GM23338 (cell line): ENCODE measurements at regions not wholly inside any gene's neighbourhood (a gene's known extent, or its start where the extent isn't known, plus 50 kb on each side); places are given as distances from the start of the nearest gene placed in this dataset.

Experiments used
- ATAC-seq: fragments of 200-7000 bp; cut with Tn5 transposase; 3 replicates; pipeline ENCODE4 v1.9.1; 2020
- DNase-seq: peaks from one replicate; pipeline ENCODE4 v3.0.0-alpha.2; 2015; ENCODE audit warnings: low spot score
- H2AFZ ChIP-seq: fragments of 200-600 bp; sonication (generic); 2 replicates; pipeline ENCODE4 v1.8.0; 2016; ENCODE audit warnings: antibody characterized with exemption, mild to moderate bottlenecking, moderate library complexity
- H3F3A ChIP-seq: fragments of 200-600 bp; sonication (generic); replicated peaks from 2 replicates; pipeline ENCODE4 v1.8.0; 2017; ENCODE audit warnings: antibody characterized with exemption, mixed run types, low read depth
- H3K27ac ChIP-seq: fragments of 200-600 bp; sonication (generic); 2 replicates; pipeline ENCODE4 v1.6.1; 2016; ENCODE audit warnings: low read depth
- H3K27me3 ChIP-seq: fragments of 200-600 bp; sonication (generic); 2 replicates; pipeline ENCODE4 v1.8.0; 2016; ENCODE audit warnings: mild to moderate bottlenecking, mixed run types, moderate library complexity; ENCODE audit not compliant: insufficient read depth
- H3K36me3 ChIP-seq: fragments of 200-600 bp; sonication (generic); 2 replicates; pipeline ENCODE4 v1.8.0; 2016; ENCODE audit warnings: mild to moderate bottlenecking; ENCODE audit not compliant: insufficient read depth
- H3K4me1 ChIP-seq: fragments of 200-600 bp; sonication (generic); 2 replicates; pipeline ENCODE4 v1.8.0; 2016; ENCODE audit warnings: mild to moderate bottlenecking, moderate library complexity; ENCODE audit not compliant: insufficient read depth
- H3K4me2 ChIP-seq: fragments of 200-600 bp; sonication (generic); 2 replicates; pipeline ENCODE4 v1.7.1; 2017; ENCODE audit warnings: mixed run types
- H3K4me3 ChIP-seq: fragments of 200-600 bp; sonication (generic); 2 replicates; pipeline ENCODE4 v1.6.1; 2016; ENCODE audit warnings: mixed run types
- H3K79me2 ChIP-seq: fragments of 200-600 bp; sonication (generic); replicated peaks from 2 replicates; pipeline ENCODE4 v1.8.0; 2017; ENCODE audit warnings: mild to moderate bottlenecking; ENCODE audit not compliant: insufficient read depth
- H3K9me2 ChIP-seq: fragments of 200-600 bp; sonication (generic); 2 replicates; pipeline ENCODE4 v1.8.0; 2017; ENCODE audit not compliant: insufficient read depth
- H4K20me1 ChIP-seq: fragments of 200-600 bp; sonication (generic); replicated peaks from 2 replicates; pipeline ENCODE4 v1.8.0; 2017; ENCODE audit warnings: mild to moderate bottlenecking; ENCODE audit not compliant: insufficient read depth
- H3K27ac Mint-ChIP-seq: 2 replicates; pipeline ENCODE4 v1.8.0; 2020; ENCODE audit warnings: inconsistent platforms, mild to moderate bottlenecking, moderate library complexity, mixed read lengths
- H3K27me3 Mint-ChIP-seq: 3 replicates; pipeline ENCODE4 v1.8.0; 2022; ENCODE audit warnings: low read depth, mild to moderate bottlenecking, moderate library complexity, mixed read lengths, inconsistent platforms; ENCODE audit not compliant: insufficient read depth, poor library complexity
- H3K36me3 Mint-ChIP-seq: 3 replicates; pipeline ENCODE4 v1.8.0; 2021; ENCODE audit warnings: low read depth, mild to moderate bottlenecking, inconsistent platforms, moderate library complexity, mixed read lengths
- H3K4me1 Mint-ChIP-seq: 3 replicates; pipeline ENCODE4 v1.8.0; 2020; ENCODE audit warnings: mild to moderate bottlenecking, inconsistent platforms, mixed read lengths
- H3K4me3 Mint-ChIP-seq: 3 replicates; pipeline ENCODE4 v1.8.0; 2021; ENCODE audit warnings: moderate library complexity, mild to moderate bottlenecking, inconsistent platforms, mixed read lengths
- H3K9me3 Mint-ChIP-seq: 3 replicates; pipeline ENCODE4 v1.8.0; 2020; ENCODE audit warnings: moderate library complexity, mild to moderate bottlenecking, inconsistent platforms, mixed read lengths
- CREB1 ChIP-seq: fragments of 250-450 bp; sonication (Bioruptor Pico); IDR thresholded peaks from 2 replicates; pipeline ENCODE4 v1.5.0; 2020; ENCODE audit warnings: low read depth, mild to moderate bottlenecking, moderate library complexity
- ETS1 ChIP-seq: IDR thresholded peaks from 2 replicates; pipeline ENCODE4 v1.6.1; 2016; ENCODE audit warnings: antibody characterized with exemption
- EZH2phosphoT487 ChIP-seq: fragments of 200-600 bp; sonication (generic); IDR thresholded peaks from one replicate; pipeline ENCODE4 v1.8.1; 2018; ENCODE audit warnings: antibody characterized with exemption; ENCODE audit not compliant: unreplicated experiment
- JUNB ChIP-seq: IDR thresholded peaks from one replicate; pipeline ENCODE4 v1.6.1; 2016; ENCODE audit warnings: antibody characterized with exemption; ENCODE audit not compliant: unreplicated experiment
- NANOG ChIP-seq: IDR thresholded peaks from 2 replicates; pipeline ENCODE4 v1.6.1; 2016; ENCODE audit warnings: antibody characterized with exemption, borderline replicate concordance
- POLR2AphosphoS5 ChIP-seq: IDR thresholded peaks from 2 replicates; pipeline ENCODE4 v1.6.1; 2016; ENCODE audit warnings: antibody characterized with exemption, low read depth
- STAT1 ChIP-seq: IDR thresholded peaks from one replicate; pipeline ENCODE4 v1.6.1; 2016; ENCODE audit warnings: antibody characterized with exemption; ENCODE audit not compliant: unreplicated experiment
- ZNF114 ChIP-seq: fragments of 250-450 bp; sonication (Bioruptor Pico); IDR thresholded peaks from 2 replicates; pipeline ENCODE4 v1.5.0; 2020; ENCODE audit warnings: mild to moderate bottlenecking, moderate library complexity
- ZNF331 ChIP-seq: fragments of 250-450 bp; sonication (Bioruptor Pico); IDR thresholded peaks from 2 replicates; pipeline ENCODE4 v1.5.0; 2020; ENCODE audit warnings: low read depth, mild to moderate bottlenecking, moderate library complexity
- TF ChIP-seq, protein P1 (sequence below): IDR thresholded peaks from one replicate; pipeline ENCODE4 v1.6.1; 2018; ENCODE audit warnings: antibody characterized with exemption; ENCODE audit not compliant: unreplicated experiment
- TF ChIP-seq, protein P2 (sequence below), 2 experiments: fragments of 200-600 bp in 1 of 2; sonication (generic) in 1 of 2; conservative IDR thresholded peaks; 2 replicates each; pipeline versions ENCODE4 v1.5.1 to v1.6.1; 2016 to 2017; ENCODE audit warnings: antibody characterized with exemption in 2 of 2, low read depth in 2 of 2, mild to moderate bottlenecking in 2 of 2, moderate library complexity in 1 of 2

GRCh38 chr11:72521664-72522063 is 87.3 kb upstream of the CLPB start:
- Mint-ChIP-seq H3K27me3 (peaks cover 9% of the 10 kb centered on the region), H3K9me3 (no peaks in the 10 kb centered on the region; the same call in 2 of the 3 replicates), H3K27ac (no peak overlapping the region), H3K4me3 (no peak overlapping the region), H3K36me3 (no peaks in the 10 kb centered on the region), H3K4me1 (peaks cover 4% of the 10 kb centered on the region; the same call in 1 of the 3 replicates)
- H3K9me2 ChIP-seq = no peaks in the 10 kb centered on the region
- TF ChIP-seq, protein P1, sequence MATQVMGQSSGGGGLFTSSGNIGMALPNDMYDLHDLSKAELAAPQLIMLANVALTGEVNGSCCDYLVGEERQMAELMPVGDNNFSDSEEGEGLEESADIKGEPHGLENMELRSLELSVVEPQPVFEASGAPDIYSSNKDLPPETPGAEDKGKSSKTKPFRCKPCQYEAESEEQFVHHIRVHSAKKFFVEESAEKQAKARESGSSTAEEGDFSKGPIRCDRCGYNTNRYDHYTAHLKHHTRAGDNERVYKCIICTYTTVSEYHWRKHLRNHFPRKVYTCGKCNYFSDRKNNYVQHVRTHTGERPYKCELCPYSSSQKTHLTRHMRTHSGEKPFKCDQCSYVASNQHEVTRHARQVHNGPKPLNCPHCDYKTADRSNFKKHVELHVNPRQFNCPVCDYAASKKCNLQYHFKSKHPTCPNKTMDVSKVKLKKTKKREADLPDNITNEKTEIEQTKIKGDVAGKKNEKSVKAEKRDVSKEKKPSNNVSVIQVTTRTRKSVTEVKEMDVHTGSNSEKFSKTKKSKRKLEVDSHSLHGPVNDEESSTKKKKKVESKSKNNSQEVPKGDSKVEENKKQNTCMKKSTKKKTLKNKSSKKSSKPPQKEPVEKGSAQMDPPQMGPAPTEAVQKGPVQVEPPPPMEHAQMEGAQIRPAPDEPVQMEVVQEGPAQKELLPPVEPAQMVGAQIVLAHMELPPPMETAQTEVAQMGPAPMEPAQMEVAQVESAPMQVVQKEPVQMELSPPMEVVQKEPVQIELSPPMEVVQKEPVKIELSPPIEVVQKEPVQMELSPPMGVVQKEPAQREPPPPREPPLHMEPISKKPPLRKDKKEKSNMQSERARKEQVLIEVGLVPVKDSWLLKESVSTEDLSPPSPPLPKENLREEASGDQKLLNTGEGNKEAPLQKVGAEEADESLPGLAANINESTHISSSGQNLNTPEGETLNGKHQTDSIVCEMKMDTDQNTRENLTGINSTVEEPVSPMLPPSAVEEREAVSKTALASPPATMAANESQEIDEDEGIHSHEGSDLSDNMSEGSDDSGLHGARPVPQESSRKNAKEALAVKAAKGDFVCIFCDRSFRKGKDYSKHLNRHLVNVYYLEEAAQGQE = no peak
- TF ChIP-seq POLR2AphosphoS5 = no peak
- no peak for TF ChIP-seq ZNF331 (CRISPR knock-in tag)
- no peak for TF ChIP-seq EZH2phosphoT487
- no peak for TF ChIP-seq ETS1
- TF ChIP-seq NANOG = no peak
- TF ChIP-seq ZNF114 (CRISPR knock-in tag) = no peak
- no peak for ATAC-seq
- H3K36me3 ChIP-seq = no peaks in the 10 kb centered on the region
- no peak for DNase-seq
- H2AFZ ChIP-seq = peak overlapping the region; percentile 80; the same call in 1 of the 2 replicates
- H3K4me1 ChIP-seq = no peaks in the 10 kb centered on the region; the same call in 1 of the 2 replicates
- H3K27ac ChIP-seq = no peak overlapping the region
- no peak overlapping the region for H3K4me2 ChIP-seq
- H3K79me2 ChIP-seq = no peaks in the 10 kb centered on the region
- no peaks in the 10 kb centered on the region for H4K20me1 ChIP-seq
- H3K27me3 ChIP-seq = no peaks in the 10 kb centered on the region
- H3K4me3 ChIP-seq = no peak overlapping the region
- no peaks in the 10 kb centered on the region for H3F3A ChIP-seq

GRCh38 chr11:72520815-72521214 is 86.5 kb upstream of the CLPB start:
- H2AFZ ChIP-seq = no peak overlapping the region
- TF ChIP-seq EZH2phosphoT487 (no peak), ZNF331 (CRISPR knock-in tag) (no peak), NANOG (no peak), JUNB (no peak), POLR2AphosphoS5 (no peak), STAT1 (no peak), ZNF114 (CRISPR knock-in tag) (no peak), CREB1 (CRISPR knock-in tag) (no peak)
- TF ChIP-seq, protein P2, sequence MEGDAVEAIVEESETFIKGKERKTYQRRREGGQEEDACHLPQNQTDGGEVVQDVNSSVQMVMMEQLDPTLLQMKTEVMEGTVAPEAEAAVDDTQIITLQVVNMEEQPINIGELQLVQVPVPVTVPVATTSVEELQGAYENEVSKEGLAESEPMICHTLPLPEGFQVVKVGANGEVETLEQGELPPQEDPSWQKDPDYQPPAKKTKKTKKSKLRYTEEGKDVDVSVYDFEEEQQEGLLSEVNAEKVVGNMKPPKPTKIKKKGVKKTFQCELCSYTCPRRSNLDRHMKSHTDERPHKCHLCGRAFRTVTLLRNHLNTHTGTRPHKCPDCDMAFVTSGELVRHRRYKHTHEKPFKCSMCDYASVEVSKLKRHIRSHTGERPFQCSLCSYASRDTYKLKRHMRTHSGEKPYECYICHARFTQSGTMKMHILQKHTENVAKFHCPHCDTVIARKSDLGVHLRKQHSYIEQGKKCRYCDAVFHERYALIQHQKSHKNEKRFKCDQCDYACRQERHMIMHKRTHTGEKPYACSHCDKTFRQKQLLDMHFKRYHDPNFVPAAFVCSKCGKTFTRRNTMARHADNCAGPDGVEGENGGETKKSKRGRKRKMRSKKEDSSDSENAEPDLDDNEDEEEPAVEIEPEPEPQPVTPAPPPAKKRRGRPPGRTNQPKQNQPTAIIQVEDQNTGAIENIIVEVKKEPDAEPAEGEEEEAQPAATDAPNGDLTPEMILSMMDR (conservative IDR thresholded peaks at IDR 0.05; ENCODE audit: low read depth in 2 of 2) = no peak

More at GRCh38 chr11:72520815-72521214, 86.5 kb upstream of the CLPB start:
- no peaks in the 10 kb centered on the region for H3K4me1 ChIP-seq
- no peaks in the 10 kb centered on the region for H3K79me2 ChIP-seq
- Mint-ChIP-seq H3K9me3 (no peaks in the 10 kb centered on the region), H3K27me3 (peaks cover 9% of the 10 kb centered on the region), H3K27ac (no peak overlapping the region), H3K4me3 (no peak overlapping the region), H3K4me1 (no peaks in the 10 kb centered on the region; the same call in 2 of the 3 replicates), H3K36me3 (no peaks in the 10 kb centered on the region)
- ATAC-seq = no peak
- no peak overlapping the region for H3K4me2 ChIP-seq
- no peaks in the 10 kb centered on the region for H4K20me1 ChIP-seq
- no peak overlapping the region for H3K27ac ChIP-seq
- H3K36me3 ChIP-seq = no peaks in the 10 kb centered on the region
- no peaks in the 10 kb centered on the region for H3F3A ChIP-seq
- H3K4me3 ChIP-seq = no peak overlapping the region
- no peaks in the 10 kb centered on the region for H3K9me2 ChIP-seq
- no peak for DNase-seq
- no peaks in the 10 kb centered on the region for H3K27me3 ChIP-seq
